Activated naive CD8-positive, alpha-beta T cell treated with anti-CD3 and anti-CD28 coated beads, Interleukin-2, amount 10 ng/mL, durations not matched to agents 7 days and 5 days (primary cell): ENCODE measurements at regions not wholly inside any gene's neighbourhood (a gene's known extent, or its start where the extent isn't known, plus 50 kb on each side); places are given as distances from the start of the nearest gene placed in this dataset.
"Not testable (repeated sequence)": the region's sequence is repeated elsewhere in the genome, so short reads cannot be mapped to it uniquely, and the experiment has no call there.

Source experiments
- ATAC-seq: fragments of 150-1000 bp; cut with Tn5 transposase; one replicate; pipeline ENCODE4 v1.10.0; 2021; ENCODE audit warnings: low read depth, moderate library complexity
- POLR2A ChIA-PET: fragments of 350-600 bp; sonication (Branson Sonifier 250); formaldehyde crosslinking; loops from one replicate; lab custom pipeline; 2021; ENCODE audit warnings: antibody characterized with exemption; lab: Charles Lee
- DNase-seq: peaks from one replicate; pipeline ENCODE4 v3.0.0; 2021
- H3K27ac Mint-ChIP-seq: one replicate; pipeline ENCODE4 v1.8.0; 2022; ENCODE audit warnings: mild to moderate bottlenecking, mixed read lengths
- H3K27me3 Mint-ChIP-seq: one replicate; pipeline ENCODE4 v1.8.0; 2022; ENCODE audit warnings: mild to moderate bottlenecking, moderate library complexity, mixed read lengths
- H3K36me3 Mint-ChIP-seq: one replicate; pipeline ENCODE4 v1.8.0; 2021; ENCODE audit warnings: mild to moderate bottlenecking, mixed read lengths
- H3K4me1 Mint-ChIP-seq: one replicate; pipeline ENCODE4 v1.8.0; 2021; ENCODE audit warnings: mixed read lengths
- H3K4me3 Mint-ChIP-seq: one replicate; pipeline ENCODE4 v1.8.0; 2022; ENCODE audit warnings: mild to moderate bottlenecking, moderate library complexity, mixed read lengths
- H3K9me3 Mint-ChIP-seq: one replicate; pipeline ENCODE4 v1.8.0; 2021; ENCODE audit warnings: mixed read lengths

DNA sequence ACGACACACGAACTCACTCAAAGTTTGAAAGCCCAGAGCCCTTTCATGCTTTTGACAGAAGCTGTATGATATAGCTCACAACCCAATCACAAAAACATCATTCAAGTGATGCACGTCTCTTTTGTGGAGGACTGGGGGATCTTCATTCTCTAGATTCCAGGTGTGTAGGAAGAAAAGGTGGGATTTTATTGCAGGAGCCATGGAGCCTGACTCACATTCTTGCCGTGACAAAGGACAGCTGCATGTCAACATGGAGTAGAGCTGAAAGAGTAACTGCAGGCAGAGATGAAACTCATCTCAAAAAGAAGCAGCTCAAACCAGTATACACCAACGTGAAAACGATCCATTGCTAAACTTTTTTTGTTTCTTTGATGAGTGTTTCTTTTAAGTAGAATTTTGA, 50.9 kb upstream of the PDE1A start:
- no peak for DNase-seq
- no peak for ATAC-seq

DNA sequence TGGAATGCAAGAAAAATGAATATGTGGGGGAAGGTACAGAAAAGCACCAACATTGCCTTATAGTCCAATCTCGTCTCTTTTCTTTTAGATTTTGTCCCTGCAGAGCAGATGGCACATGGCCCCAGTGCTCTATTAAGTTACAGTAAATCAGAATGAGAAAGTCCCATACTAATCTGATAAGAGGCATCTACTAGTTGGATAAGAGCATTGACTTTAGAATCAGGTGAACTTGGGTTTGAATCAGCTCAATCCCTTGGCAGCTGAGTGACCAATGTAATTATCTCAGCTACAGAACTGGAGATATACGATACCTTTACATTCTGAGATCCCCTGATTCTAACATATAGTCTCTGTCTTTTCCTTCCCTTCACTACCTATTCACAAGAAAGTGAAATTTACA, 54.8 kb upstream of the PDE1A start:
- ATAC-seq (no peak), DNase-seq (no peak)
- Mint-ChIP-seq H3K9me3 (no peaks in the 10 kb centered on the region), H3K27me3 (no peaks in the 10 kb centered on the region), H3K4me1 (no peaks in the 10 kb centered on the region), H3K36me3 (no peaks in the 10 kb centered on the region), H3K27ac (no peak overlapping the region), H3K4me3 (no peak overlapping the region)
- POLR2A ChIA-PET = no interaction called here

More for the DNA sequence above, 50.9 kb upstream of the PDE1A start:
- no peak overlapping the region for H3K4me3 Mint-ChIP-seq
- no peaks in the 10 kb centered on the region for H3K27me3 Mint-ChIP-seq
- POLR2A ChIA-PET = no interaction called here
- no peaks in the 10 kb centered on the region for H3K36me3 Mint-ChIP-seq
- no peak overlapping the region for H3K27ac Mint-ChIP-seq
- no peaks in the 10 kb centered on the region for H3K4me1 Mint-ChIP-seq
- no peaks in the 10 kb centered on the region for H3K9me3 Mint-ChIP-seq

GRCh38 chr2:182482511-182482910, 55.7 kb upstream of the PDE1A start:
- ATAC-seq = no peak
- H3K27ac Mint-ChIP-seq = no peak overlapping the region
- no peak overlapping the region for H3K4me3 Mint-ChIP-seq
- H3K27me3 Mint-ChIP-seq = no peaks in the 10 kb centered on the region
- H3K4me1 Mint-ChIP-seq = no peaks in the 10 kb centered on the region
- no peaks in the 10 kb centered on the region for H3K9me3 Mint-ChIP-seq
- DNase-seq = no peak
- H3K36me3 Mint-ChIP-seq = no peaks in the 10 kb centered on the region
- POLR2A ChIA-PET = no interaction called here

GRCh38 chr2:182496596-182496995, 69.8 kb upstream of the PDE1A start:
- no peak for ATAC-seq
- no peak overlapping the region for H3K27ac Mint-ChIP-seq
- no peaks in the 10 kb centered on the region for H3K4me1 Mint-ChIP-seq
- DNase-seq = no peak
- H3K27me3 Mint-ChIP-seq = no peaks in the 10 kb centered on the region
- no peak overlapping the region for H3K4me3 Mint-ChIP-seq
- no peaks in the 10 kb centered on the region for H3K9me3 Mint-ChIP-seq
- POLR2A ChIA-PET = no interaction called here
- H3K36me3 Mint-ChIP-seq = no peaks in the 10 kb centered on the region

GRCh38 chr2:182499706-182500470, 73.1 kb upstream of the PDE1A start:
- Mint-ChIP-seq H3K27me3 (no peaks in the 10 kb centered on the region), H3K4me3 (no peak overlapping the region)

GRCh38 chr2:182503886-182504285, 77.0 kb upstream of the PDE1A start:
- no peaks in the 10 kb centered on the region for H3K9me3 Mint-ChIP-seq
- ATAC-seq (no peak), DNase-seq (no peak)
- no peaks in the 10 kb centered on the region for H3K4me1 Mint-ChIP-seq
- H3K27ac Mint-ChIP-seq = no peak overlapping the region
- H3K4me3 Mint-ChIP-seq = no peak overlapping the region
- H3K36me3 Mint-ChIP-seq = no peaks in the 10 kb centered on the region
- POLR2A ChIA-PET = no interaction called here
- H3K27me3 Mint-ChIP-seq = no peaks in the 10 kb centered on the region

More at GRCh38 chr2:182499706-182500470, 73.1 kb upstream of the PDE1A start:
- Mint-ChIP-seq H3K4me1 (no peaks in the 10 kb centered on the region), H3K9me3 (no peaks in the 10 kb centered on the region), H3K27ac (no peak overlapping the region), H3K36me3 (no peaks in the 10 kb centered on the region)
- POLR2A ChIA-PET = no interaction called here
- no peak for ATAC-seq
- no peak for DNase-seq

DNA sequence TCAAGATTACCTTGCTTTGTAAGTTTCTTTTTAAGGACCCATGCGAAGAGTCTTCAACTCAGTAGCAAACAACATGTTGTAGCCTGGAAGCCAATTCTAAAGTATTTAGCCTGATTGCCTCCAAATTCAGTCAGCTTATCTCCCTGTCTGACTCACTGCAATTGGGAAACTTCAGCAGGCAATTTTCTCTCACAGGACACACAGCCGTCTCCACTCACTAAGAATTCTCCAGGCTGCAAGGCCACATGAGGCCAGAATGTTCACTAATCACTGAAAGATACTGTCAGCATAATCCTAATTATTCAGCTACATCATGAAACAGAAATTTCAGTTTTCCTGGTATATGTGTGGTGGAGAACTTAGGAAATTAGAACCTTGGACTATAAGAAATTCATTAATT, 78.1 kb upstream of the PDE1A start:
- Mint-ChIP-seq H3K4me3 (no peak overlapping the region), H3K27me3 (no peaks in the 10 kb centered on the region), H3K36me3 (no peaks in the 10 kb centered on the region), H3K4me1 (no peaks in the 10 kb centered on the region), H3K9me3 (no peaks in the 10 kb centered on the region), H3K27ac (no peak overlapping the region)
- no peak for DNase-seq
- ATAC-seq = no peak
- POLR2A ChIA-PET = no interaction called here

- no peak overlapping the region for H3K27ac Mint-ChIP-seq
- H3K27me3 Mint-ChIP-seq = no peaks in the 10 kb centered on the region
- no peak for ATAC-seq
Observed at GRCh38 chr2:182506606-182507005, 79.8 kb upstream of the PDE1A start.

GRCh38 chr2:182508583-182508982, 81.7 kb upstream of the PDE1A start:
- H3K27me3 Mint-ChIP-seq, H3K4me3 Mint-ChIP-seq, H3K36me3 Mint-ChIP-seq, H3K9me3 Mint-ChIP-seq, POLR2A ChIA-PET, DNase-seq, H3K4me1 Mint-ChIP-seq, H3K27ac Mint-ChIP-seq, ATAC-seq: not testable (repeated sequence)

More at GRCh38 chr2:182506606-182507005, 79.8 kb upstream of the PDE1A start:
- Mint-ChIP-seq H3K4me1 (no peaks in the 10 kb centered on the region), H3K36me3 (no peaks in the 10 kb centered on the region), H3K4me3 (no peak overlapping the region), H3K9me3 (no peaks in the 10 kb centered on the region)
- POLR2A ChIA-PET = no interaction called here
- DNase-seq = no peak

DNA sequence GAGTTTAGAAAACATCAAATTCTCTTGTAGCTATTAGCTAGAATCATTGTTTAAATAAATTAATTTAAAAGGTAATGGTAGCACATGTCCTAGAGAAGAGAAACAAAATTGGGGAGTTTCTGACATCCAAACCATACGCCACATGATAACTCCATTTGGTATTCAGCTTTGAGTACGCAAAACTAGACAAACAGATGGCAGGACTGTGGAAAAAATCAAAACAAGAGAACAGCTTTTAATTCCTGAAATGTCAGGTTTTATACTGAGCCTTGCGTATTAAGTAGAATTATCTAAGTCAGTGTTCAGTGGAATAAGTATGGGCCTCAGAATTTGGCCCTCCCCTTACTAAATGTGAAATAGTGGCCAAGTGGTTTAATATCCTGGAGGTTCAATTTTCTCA, 82.4 kb upstream of the PDE1A start:
- no peak for DNase-seq
- no peak overlapping the region for H3K4me3 Mint-ChIP-seq

DNA sequence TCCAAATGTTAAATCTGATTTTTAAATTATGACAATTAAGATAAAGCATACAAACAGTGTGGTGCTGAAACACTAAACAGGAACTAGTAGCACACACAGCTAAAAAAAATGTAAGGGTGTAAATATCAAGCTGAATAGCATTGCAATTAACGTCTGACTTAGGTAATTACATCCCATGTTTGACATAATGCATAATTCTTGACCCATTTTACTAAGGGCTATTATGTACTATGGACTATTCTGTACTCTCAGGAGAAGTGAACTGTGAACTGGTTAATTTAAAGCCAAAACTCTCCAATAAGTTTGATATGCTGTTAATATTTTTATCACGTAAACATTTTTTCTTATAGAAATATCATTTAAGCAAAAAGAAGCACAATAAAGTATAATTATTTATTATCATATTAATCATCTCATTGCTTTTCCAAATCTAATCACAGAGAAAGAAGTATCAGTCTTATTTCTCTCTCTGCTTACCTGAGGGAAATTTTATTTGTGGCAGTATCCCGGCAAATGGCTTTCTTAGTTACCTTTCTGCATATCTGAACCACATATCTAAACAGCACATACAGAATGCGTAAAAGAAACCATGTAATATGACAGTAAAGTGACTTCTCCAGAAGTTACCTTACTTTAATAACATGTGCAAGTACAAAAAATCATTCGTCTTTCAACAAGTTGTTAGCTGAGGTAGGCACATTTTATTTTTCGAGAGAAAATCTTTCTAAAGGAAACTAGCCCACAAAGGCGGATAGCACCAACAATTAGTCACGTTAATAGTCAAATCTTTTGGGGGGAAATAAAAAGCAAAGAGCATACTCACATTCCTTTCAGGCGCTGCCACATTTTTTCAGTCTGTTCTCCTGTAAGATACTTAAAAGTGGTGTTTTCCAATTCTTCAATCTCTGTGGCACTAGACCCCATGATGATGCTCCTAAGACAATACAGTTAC, 94.9 kb upstream of the PDE1A start:
- peaks cover 4% of the 10 kb centered on the region for H3K27me3 Mint-ChIP-seq
- DNase-seq = no peak
- no peaks in the 10 kb centered on the region for H3K9me3 Mint-ChIP-seq
- H3K36me3 Mint-ChIP-seq = no peaks in the 10 kb centered on the region
- no peak for ATAC-seq
- no peak overlapping the region for H3K27ac Mint-ChIP-seq
- H3K4me1 Mint-ChIP-seq = no peaks in the 10 kb centered on the region
- H3K4me3 Mint-ChIP-seq = no peak overlapping the region
- POLR2A ChIA-PET = no interaction called here

More for the DNA sequence above, 82.4 kb upstream of the PDE1A start:
- ATAC-seq = no peak
- Mint-ChIP-seq H3K4me1 (no peaks in the 10 kb centered on the region), H3K27me3 (no peaks in the 10 kb centered on the region), H3K36me3 (no peaks in the 10 kb centered on the region), H3K9me3 (no peaks in the 10 kb centered on the region), H3K27ac (no peak overlapping the region)
- POLR2A ChIA-PET = no interaction called here

DNA sequence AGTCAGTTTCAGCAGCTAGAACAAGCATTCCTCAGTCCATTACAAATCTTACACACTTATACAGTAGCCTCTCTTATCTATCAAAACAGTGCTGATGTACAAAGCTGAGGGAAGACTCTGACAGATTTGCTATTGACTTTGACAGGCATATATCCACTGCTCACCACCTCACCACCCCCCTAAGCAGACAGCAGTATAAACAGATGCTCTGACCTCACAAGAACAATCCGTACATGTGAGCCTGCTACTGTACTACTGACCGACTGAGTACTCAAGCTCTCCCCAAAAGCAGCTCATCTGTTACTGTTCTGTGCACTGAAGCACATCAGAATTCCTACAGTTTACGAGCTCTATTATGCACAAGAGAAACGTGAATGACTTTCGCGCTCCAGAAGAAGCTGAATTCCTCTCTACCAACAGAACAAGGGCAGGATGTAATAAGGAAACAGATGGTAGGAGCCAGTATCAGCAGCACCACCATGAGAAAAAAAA, 95.6 kb upstream of the PDE1A start:
- DNase-seq (no peak), ATAC-seq (no peak)
- POLR2A ChIA-PET = no interaction called here
- Mint-ChIP-seq H3K9me3 (no peaks in the 10 kb centered on the region), H3K27ac (no peak overlapping the region), H3K27me3 (peaks cover 4% of the 10 kb centered on the region), H3K36me3 (no peaks in the 10 kb centered on the region), H3K4me3 (no peak overlapping the region), H3K4me1 (no peaks in the 10 kb centered on the region)

GRCh38 chr2:182522972-182523473, 96.2 kb upstream of the PDE1A start:
- no peaks in the 10 kb centered on the region for H3K36me3 Mint-ChIP-seq
- no peak overlapping the region for H3K27ac Mint-ChIP-seq
- no peak overlapping the region for H3K4me3 Mint-ChIP-seq
- ATAC-seq = no peak
- peaks cover 4% of the 10 kb centered on the region for H3K27me3 Mint-ChIP-seq
- no peaks in the 10 kb centered on the region for H3K9me3 Mint-ChIP-seq
- DNase-seq = no peak
- POLR2A ChIA-PET = no interaction called here
- no peaks in the 10 kb centered on the region for H3K4me1 Mint-ChIP-seq
